ENCODE measurements at regions not wholly inside any gene's neighbourhood (a gene's known extent, or its start where the extent isn't known, plus 50 kb on each side); places are given as distances from the start of the nearest gene placed in this dataset.

DNA sequence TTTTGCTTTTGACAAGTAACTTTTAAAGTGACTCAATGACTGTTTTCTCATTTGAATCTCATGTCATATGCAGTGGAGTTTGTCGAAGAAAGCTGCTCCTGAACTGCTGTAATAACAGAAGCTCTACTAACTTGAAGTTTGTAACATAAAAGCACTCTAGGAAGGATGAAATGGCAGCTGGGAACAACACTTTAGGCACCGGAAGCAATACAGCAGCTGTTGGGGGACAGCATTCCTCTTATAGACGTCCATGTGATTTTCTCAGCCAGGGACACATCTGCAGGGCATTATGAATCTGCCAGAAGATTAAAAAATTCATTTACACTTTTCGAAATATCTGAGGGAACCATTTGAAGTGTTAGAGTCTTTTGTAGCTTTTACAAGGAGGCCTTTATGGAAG is 1035.8 kb downstream of the ADGRL3 start (continued):
- TF ChIP-seq, protein P1, sequence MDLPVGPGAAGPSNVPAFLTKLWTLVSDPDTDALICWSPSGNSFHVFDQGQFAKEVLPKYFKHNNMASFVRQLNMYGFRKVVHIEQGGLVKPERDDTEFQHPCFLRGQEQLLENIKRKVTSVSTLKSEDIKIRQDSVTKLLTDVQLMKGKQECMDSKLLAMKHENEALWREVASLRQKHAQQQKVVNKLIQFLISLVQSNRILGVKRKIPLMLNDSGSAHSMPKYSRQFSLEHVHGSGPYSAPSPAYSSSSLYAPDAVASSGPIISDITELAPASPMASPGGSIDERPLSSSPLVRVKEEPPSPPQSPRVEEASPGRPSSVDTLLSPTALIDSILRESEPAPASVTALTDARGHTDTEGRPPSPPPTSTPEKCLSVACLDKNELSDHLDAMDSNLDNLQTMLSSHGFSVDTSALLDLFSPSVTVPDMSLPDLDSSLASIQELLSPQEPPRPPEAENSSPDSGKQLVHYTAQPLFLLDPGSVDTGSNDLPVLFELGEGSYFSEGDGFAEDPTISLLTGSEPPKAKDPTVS (IDR thresholded peaks at IDR 0.05; ENCODE audit: low read depth, low read length) = no peak
- TF ChIP-seq, protein P2, sequence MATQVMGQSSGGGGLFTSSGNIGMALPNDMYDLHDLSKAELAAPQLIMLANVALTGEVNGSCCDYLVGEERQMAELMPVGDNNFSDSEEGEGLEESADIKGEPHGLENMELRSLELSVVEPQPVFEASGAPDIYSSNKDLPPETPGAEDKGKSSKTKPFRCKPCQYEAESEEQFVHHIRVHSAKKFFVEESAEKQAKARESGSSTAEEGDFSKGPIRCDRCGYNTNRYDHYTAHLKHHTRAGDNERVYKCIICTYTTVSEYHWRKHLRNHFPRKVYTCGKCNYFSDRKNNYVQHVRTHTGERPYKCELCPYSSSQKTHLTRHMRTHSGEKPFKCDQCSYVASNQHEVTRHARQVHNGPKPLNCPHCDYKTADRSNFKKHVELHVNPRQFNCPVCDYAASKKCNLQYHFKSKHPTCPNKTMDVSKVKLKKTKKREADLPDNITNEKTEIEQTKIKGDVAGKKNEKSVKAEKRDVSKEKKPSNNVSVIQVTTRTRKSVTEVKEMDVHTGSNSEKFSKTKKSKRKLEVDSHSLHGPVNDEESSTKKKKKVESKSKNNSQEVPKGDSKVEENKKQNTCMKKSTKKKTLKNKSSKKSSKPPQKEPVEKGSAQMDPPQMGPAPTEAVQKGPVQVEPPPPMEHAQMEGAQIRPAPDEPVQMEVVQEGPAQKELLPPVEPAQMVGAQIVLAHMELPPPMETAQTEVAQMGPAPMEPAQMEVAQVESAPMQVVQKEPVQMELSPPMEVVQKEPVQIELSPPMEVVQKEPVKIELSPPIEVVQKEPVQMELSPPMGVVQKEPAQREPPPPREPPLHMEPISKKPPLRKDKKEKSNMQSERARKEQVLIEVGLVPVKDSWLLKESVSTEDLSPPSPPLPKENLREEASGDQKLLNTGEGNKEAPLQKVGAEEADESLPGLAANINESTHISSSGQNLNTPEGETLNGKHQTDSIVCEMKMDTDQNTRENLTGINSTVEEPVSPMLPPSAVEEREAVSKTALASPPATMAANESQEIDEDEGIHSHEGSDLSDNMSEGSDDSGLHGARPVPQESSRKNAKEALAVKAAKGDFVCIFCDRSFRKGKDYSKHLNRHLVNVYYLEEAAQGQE (IDR thresholded peaks at IDR 0.05; ENCODE audit: low read depth, low read length) = no peak

DNA sequence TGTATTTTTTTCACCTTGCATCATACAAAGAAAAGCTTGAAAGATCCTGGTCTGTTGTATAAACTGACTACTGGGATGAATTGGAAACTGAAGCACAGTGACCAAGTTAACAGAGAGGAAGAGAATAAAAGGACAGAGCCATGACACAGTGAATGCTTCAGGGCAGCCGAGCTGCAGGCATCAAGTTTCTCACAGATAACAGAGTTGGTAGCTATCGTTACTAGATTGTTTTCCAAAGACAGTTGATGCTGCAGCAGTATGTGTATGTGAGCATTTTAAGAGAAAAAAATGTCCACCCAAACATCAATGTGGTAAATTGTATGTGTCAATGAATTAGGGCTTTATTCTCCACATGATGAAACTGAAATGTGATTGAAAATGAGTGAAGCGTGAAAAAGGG is 1032.7 kb downstream of the ADGRL3 start:
- 9% methylated on average over 3 of the region's 3 CpGs for WGBS (ENCODE audit: insufficient coverage, insufficient replicate concordance, low lambda C conversion rate, missing lambda C conversion rate)
- RAD21 ChIA-PET (ENCODE audit: unreplicated experiment) = interaction anchor here (1.0 kb wide), 1 partner anchor 20 kb away, joined by 3 read pairs; no protein-coding TSS in a partner anchor
- SMC1A ChIA-PET (ENCODE audit: uncharacterized antibody, unreplicated experiment) = interaction anchor here (1.4 kb wide), 1 partner anchor 17 kb away, joined by 4 read pairs; no protein-coding TSS in a partner anchor
- in situ Hi-C loops (cut with MboI) = no loop called here
- POLR2A ChIA-PET = interaction anchor here (0.6 kb wide), 1 partner anchor 1303 kb away, joined by 3 read pairs; no protein-coding TSS in a partner anchor
- Histone ChIP-seq H3K27ac (ENCODE audit: control insufficient read depth, insufficient read depth) (no peak overlapping the region), H2AFZ (ENCODE audit: control insufficient read depth, low read depth, low read length) (no peak overlapping the region), H3K4me2 (ENCODE audit: control insufficient read depth, insufficient read depth) (no peak overlapping the region), H3K36me3 (ENCODE audit: control insufficient read depth in 2 of 2, insufficient read depth in 2 of 2, low read length in 1 of 2) (no peaks in the 10 kb centered on the region), H3K27me3 (replicated peaks in 1 of 2; ENCODE audit: control insufficient read depth in 2 of 2, insufficient read depth in 2 of 2, low read length in 1 of 2) (no peaks in the 10 kb centered on the region), H3K4me1 (ENCODE audit: control insufficient read depth, insufficient read depth, low read length) (no peaks in the 10 kb centered on the region), H4K20me1 (ENCODE audit: control insufficient read depth, insufficient read depth) (no peaks in the 10 kb centered on the region), H3K9ac (ENCODE audit: control insufficient read depth, insufficient read depth, low read length) (no peak overlapping the region), H3K4me3 (no peak overlapping the region), H3K79me2 (ENCODE audit: control insufficient read depth, insufficient read depth, low read length) (no peaks in the 10 kb centered on the region), H3K9me3 (replicated peaks; ENCODE audit: control insufficient read depth, insufficient read depth, low read length) (no peaks in the 10 kb centered on the region)
- BruUV-seq (replicated peaks) = no TSS peak
- FAIRE-seq (no peak), DNase-seq (ENCODE audit: low read depth, low spot score) (no peak), ATAC-seq (no peak)
- CTCF ChIA-PET = interaction anchor here (1.2 kb wide), 1 partner anchor 411 kb away, joined by 3 read pairs; no protein-coding TSS in a partner anchor
- intact Hi-C loops (cut with micrococcal nuclease; ENCODE audit: unreplicated experiment) = no loop called here
- TF ChIP-seq EZH2 (IDR thresholded peaks at IDR 0.05; ENCODE audit: borderline replicate concordance, control insufficient read depth, low read depth, low read length) (no peak), SPI1 (IDR thresholded peaks at IDR 0.05; ENCODE audit: borderline replicate concordance, insufficient read depth, low read depth, low read length) (no peak), EGR1 (IDR thresholded peaks at IDR 0.05; ENCODE audit: borderline replicate concordance in 1 of 2, low read depth in 2 of 2, low read length in 2 of 2) (no peak), CHD1 (IDR thresholded peaks at IDR 0.05; ENCODE audit: low read depth, low read length) (no peak), RAD51 (IDR thresholded peaks at IDR 0.05) (no peak), PAX5 (IDR thresholded peaks at IDR 0.05; ENCODE audit: borderline replicate concordance, low read depth, low read length) (no peak)
- TF ChIP-seq, protein P3, sequence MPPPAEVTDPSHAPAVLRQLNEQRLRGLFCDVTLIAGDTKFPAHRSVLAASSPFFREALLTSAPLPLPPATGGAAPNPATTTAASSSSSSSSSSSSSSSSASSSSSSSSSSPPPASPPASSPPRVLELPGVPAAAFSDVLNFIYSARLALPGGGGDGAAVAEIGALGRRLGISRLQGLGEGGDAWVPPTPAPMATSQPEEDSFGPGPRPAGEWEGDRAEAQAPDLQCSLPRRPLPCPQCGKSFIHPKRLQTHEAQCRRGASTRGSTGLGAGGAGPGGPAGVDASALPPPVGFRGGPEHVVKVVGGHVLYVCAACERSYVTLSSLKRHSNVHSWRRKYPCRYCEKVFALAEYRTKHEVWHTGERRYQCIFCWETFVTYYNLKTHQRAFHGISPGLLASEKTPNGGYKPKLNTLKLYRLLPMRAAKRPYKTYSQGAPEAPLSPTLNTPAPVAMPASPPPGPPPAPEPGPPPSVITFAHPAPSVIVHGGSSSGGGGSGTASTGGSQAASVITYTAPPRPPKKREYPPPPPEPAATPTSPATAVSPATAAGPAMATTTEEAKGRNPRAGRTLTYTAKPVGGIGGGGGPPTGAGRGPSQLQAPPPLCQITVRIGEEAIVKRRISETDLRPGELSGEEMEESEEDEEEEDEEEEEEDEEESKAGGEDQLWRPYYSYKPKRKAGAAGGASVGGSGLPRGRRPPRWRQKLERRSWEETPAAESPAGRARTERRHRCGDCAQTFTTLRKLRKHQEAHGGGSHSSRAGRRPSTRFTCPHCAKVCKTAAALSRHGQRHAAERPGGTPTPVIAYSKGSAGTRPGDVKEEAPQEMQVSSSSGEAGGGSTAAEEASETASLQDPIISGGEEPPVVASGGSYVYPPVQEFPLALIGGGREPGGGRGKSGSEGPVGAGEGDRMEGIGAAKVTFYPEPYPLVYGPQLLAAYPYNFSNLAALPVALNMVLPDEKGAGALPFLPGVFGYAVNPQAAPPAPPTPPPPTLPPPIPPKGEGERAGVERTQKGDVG (CRISPR knock-in tag; IDR thresholded peaks at IDR 0.05) = no peak
- TF ChIP-seq, protein P1 (IDR thresholded peaks at IDR 0.05; ENCODE audit: low read depth, low read length) = no peak

Data from GM12878 (cell line).